Trophoblast cell (in vitro differentiated cells and primary cell): ENCODE measurements at regions not wholly inside any gene's neighbourhood (a gene's known extent, or its start where the extent isn't known, plus 50 kb on each side); places are given as distances from the start of the nearest gene placed in this dataset.

ENCODE experiments used
- DNase-seq, 2 donors: peaks; one replicate each; pipeline ENCODE4 v3.0.0-alpha.2; 2016
- H2AFZ ChIP-seq: 2 replicates; pipeline ENCODE4 v1.6.1; 2013; ENCODE audit warnings: low read length, moderate library complexity, mild to moderate bottlenecking; ENCODE audit not compliant: insufficient read depth, poor library complexity
- H2AK5ac ChIP-seq: 2 replicates; pipeline ENCODE4 v1.6.1; 2013; ENCODE audit warnings: mild to moderate bottlenecking, low read length
- H2BK120ac ChIP-seq: 2 replicates; pipeline ENCODE4 v1.6.1; 2013; ENCODE audit warnings: low read length, mild to moderate bottlenecking, moderate library complexity; ENCODE audit not compliant: insufficient read depth, poor library complexity
- H2BK12ac ChIP-seq: 2 replicates; pipeline ENCODE4 v1.6.1; 2013; ENCODE audit warnings: mild to moderate bottlenecking, low read length, moderate library complexity
- H2BK5ac ChIP-seq: 2 replicates; pipeline ENCODE4 v1.6.1; 2013; ENCODE audit warnings: low read length, low read depth, moderate library complexity, mild to moderate bottlenecking; ENCODE audit not compliant: poor library complexity
- H3K14ac ChIP-seq: 2 replicates; pipeline ENCODE4 v1.6.1; 2013; ENCODE audit warnings: mild to moderate bottlenecking, low read length
- H3K18ac ChIP-seq: 2 replicates; pipeline ENCODE4 v1.6.1; 2013; ENCODE audit warnings: mild to moderate bottlenecking, low read length
- H3K23ac ChIP-seq: 2 replicates; pipeline ENCODE4 v1.6.1; 2013; ENCODE audit warnings: low read length
- H3K27ac ChIP-seq: 2 replicates; pipeline ENCODE4 v1.5.1; 2013; ENCODE audit warnings: low read depth, mild to moderate bottlenecking, inconsistent platforms, low read length, moderate library complexity
- H3K27me3 ChIP-seq: 2 replicates; pipeline ENCODE4 v1.6.1; 2013; ENCODE audit warnings: inconsistent platforms, mild to moderate bottlenecking, low read length, moderate library complexity; ENCODE audit not compliant: insufficient read depth
- H3K36me3 ChIP-seq, 2 experiments: 1 replicate in 1 of 2; 2 replicates in 1 of 2; pipeline ENCODE4 v1.6.1; 2013; ENCODE audit warnings: low read length in 2 of 2, mild to moderate bottlenecking in 2 of 2, moderate library complexity in 1 of 2; ENCODE audit not compliant: insufficient read depth in 2 of 2, control insufficient read depth in 1 of 2
- H3K4ac ChIP-seq: 2 replicates; pipeline ENCODE4 v1.6.1; 2013; ENCODE audit warnings: low read depth, mild to moderate bottlenecking, low read length, moderate library complexity
- H3K4me1 ChIP-seq, 2 experiments: 1 replicate in 1 of 2; 2 replicates in 1 of 2; pipeline ENCODE4 v1.6.1; 2013; ENCODE audit warnings: low read length in 2 of 2, mild to moderate bottlenecking in 2 of 2, moderate library complexity in 1 of 2; ENCODE audit not compliant: insufficient read depth in 2 of 2, control insufficient read depth in 1 of 2
- H3K4me2 ChIP-seq: 2 replicates; pipeline ENCODE4 v1.6.1; 2013; ENCODE audit warnings: inconsistent platforms, mild to moderate bottlenecking, low read length, moderate library complexity
- H3K4me3 ChIP-seq: 2 replicates; pipeline ENCODE4 v1.5.1; 2013; ENCODE audit warnings: mild to moderate bottlenecking, low read depth, low read length, inconsistent platforms
- H3K79me1 ChIP-seq: one replicate; pipeline ENCODE4 v1.6.1; 2013; ENCODE audit warnings: low read length
- H3K79me2 ChIP-seq: 2 replicates; pipeline ENCODE4 v1.6.1; 2013; ENCODE audit warnings: low read length, mild to moderate bottlenecking; ENCODE audit not compliant: control insufficient read depth, insufficient read depth, poor library complexity
- H3K9ac ChIP-seq: 2 replicates; pipeline ENCODE4 v1.6.1; 2013; ENCODE audit warnings: mild to moderate bottlenecking, low read length
- H3K9me3 ChIP-seq: 2 replicates; pipeline ENCODE4 v1.6.1; 2013; ENCODE audit warnings: low read depth, mild to moderate bottlenecking, control low read depth, inconsistent platforms, low read length; ENCODE audit not compliant: insufficient read depth
- H4K12ac ChIP-seq: 2 replicates; pipeline ENCODE4 v1.6.1; 2013; ENCODE audit warnings: low read depth, mild to moderate bottlenecking, low read length, moderate library complexity
- H4K8ac ChIP-seq: 2 replicates; pipeline ENCODE4 v1.6.1; 2013; ENCODE audit warnings: low read depth, mild to moderate bottlenecking, low read length, moderate library complexity
- H4K91ac ChIP-seq: one replicate; pipeline ENCODE4 v1.6.1; 2013; ENCODE audit warnings: low read depth, mild to moderate bottlenecking, low read length, moderate library complexity
- WGBS: extraction: QIAGEN DNeasy Blood & Tissue Kit; methylation state at CpG from one replicate; pipeline ENCODE4 v1.1.7; 2013; ENCODE audit warnings: missing lambda C conversion rate; ENCODE audit not compliant: insufficient read length, insufficient coverage; ENCODE audit errors: extremely low coverage; 5-methylcytosine and 5-hydroxymethylcytosine counted together

DNA sequence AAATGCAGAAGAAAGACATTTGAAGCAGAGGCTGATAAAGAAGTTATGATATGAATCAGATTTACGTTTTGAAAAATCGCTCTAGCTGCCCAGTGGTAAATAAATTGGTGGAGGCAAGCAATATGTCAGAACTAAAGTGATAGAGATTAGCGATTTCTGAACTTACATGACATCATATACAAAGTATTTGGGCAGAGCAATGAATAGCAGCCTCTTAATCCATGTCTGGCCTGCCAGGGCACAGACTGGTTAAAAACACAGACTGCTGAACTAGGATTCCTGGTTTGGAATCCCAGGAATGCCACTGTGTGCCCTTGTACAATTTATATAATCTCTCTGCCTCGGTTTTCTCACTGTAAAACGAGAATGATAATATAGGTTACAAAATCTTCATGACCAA is 243.1 kb upstream of the SETMAR start:
- no peaks in the 10 kb centered on the region for H3K27me3 ChIP-seq
- H4K91ac ChIP-seq = no peak overlapping the region
- H3K4me3 ChIP-seq = no peak overlapping the region
- no peak overlapping the region for H2BK12ac ChIP-seq
- H3K4ac ChIP-seq = no peak overlapping the region
- peaks cover 17% of the 10 kb centered on the region for H3K79me1 ChIP-seq
- no peak overlapping the region for H3K9ac ChIP-seq
- H3K27ac ChIP-seq = peak overlapping the region; percentile 27
- H2BK120ac ChIP-seq = no peak overlapping the region
- peak in 1 of 2 donors; percentile 36 for DNase-seq
- no CpG with 5 or more reads among the region's 5 CpGs for WGBS
- no peak overlapping the region for H4K12ac ChIP-seq
- no peak overlapping the region for H3K14ac ChIP-seq
- no peak overlapping the region for H3K23ac ChIP-seq
- no peak overlapping the region for H3K4me2 ChIP-seq
- H2BK5ac ChIP-seq = no peak overlapping the region
- no peaks in the 10 kb centered on the region for H3K36me3 ChIP-seq
- no peaks in the 10 kb centered on the region for H3K9me3 ChIP-seq
- peaks cover 5 to 12% of the 10 kb centered on the region in 2 experiments for H3K4me1 ChIP-seq
- peaks cover 1% of the 10 kb centered on the region for H3K79me2 ChIP-seq
- no peak overlapping the region for H2AK5ac ChIP-seq
- no peak overlapping the region for H4K8ac ChIP-seq
- no peak overlapping the region for H3K18ac ChIP-seq
- H2AFZ ChIP-seq = no peak overlapping the region

DNA sequence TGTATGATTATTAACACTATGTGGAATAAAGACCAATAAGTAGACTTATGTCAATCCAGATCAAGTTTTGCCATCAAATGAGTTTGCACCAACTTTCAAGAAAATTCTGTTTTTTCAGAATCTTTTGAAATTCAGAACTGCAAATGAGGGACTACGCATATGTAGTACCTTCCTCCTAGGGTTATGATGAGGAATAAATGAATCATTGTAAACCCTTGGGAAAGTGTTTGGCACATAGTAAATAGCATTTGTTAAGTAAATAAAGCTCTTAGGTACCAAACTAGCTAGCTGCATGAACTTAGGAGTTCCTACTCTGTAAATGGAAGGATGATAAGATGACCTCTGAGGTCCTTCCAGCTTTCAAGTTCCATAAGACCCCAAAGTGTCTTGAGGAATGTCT is 242.6 kb upstream of the SETMAR start:
- H2AFZ ChIP-seq = no peak overlapping the region
- no peaks in the 10 kb centered on the region for H3K36me3 ChIP-seq
- H2BK5ac ChIP-seq = no peak overlapping the region
- H3K27me3 ChIP-seq = no peaks in the 10 kb centered on the region
- DNase-seq = no peak
- no peak overlapping the region for H4K8ac ChIP-seq
- no peak overlapping the region for H3K4ac ChIP-seq
- no peak overlapping the region for H3K27ac ChIP-seq
- peaks cover 1% of the 10 kb centered on the region for H3K79me2 ChIP-seq
- no peak overlapping the region for H3K18ac ChIP-seq
- peaks cover 18% of the 10 kb centered on the region for H3K79me1 ChIP-seq
- WGBS = no CpG with 5 or more reads among the region's 1 CpG
- H2AK5ac ChIP-seq = no peak overlapping the region
- H3K4me1 ChIP-seq = peaks cover 5 to 12% of the 10 kb centered on the region in 2 experiments
- H3K9ac ChIP-seq = no peak overlapping the region
- no peak overlapping the region for H3K4me3 ChIP-seq
- no peak overlapping the region for H2BK120ac ChIP-seq
- H4K12ac ChIP-seq = no peak overlapping the region
- H3K14ac ChIP-seq = no peak overlapping the region
- no peak overlapping the region for H2BK12ac ChIP-seq
- no peaks in the 10 kb centered on the region for H3K9me3 ChIP-seq
- H3K23ac ChIP-seq = no peak overlapping the region
- no peak overlapping the region for H4K91ac ChIP-seq
- H3K4me2 ChIP-seq = no peak overlapping the region

DNA sequence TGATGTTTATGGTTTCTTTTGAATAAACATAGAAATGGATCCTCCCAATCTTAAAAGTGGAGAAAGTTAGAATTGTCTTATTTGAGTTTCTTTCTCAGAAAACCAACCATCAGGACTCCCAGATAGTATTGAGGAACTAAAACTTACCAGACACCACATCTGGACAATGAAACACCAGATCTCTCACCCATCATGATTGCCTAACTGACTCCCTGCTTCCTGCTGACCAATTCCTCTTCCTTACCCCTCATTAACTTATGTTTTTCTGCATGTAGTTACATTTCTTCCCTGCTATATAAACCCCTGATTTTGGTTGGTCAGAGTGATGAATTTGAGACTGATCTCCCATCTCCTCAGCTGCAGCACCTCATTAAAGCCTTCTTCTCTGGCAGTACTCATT is 242.0 kb upstream of the SETMAR start:
- Histone ChIP-seq H3K4ac (no peak overlapping the region), H3K79me2 (peaks cover 1% of the 10 kb centered on the region), H2AFZ (no peak overlapping the region)

DNA sequence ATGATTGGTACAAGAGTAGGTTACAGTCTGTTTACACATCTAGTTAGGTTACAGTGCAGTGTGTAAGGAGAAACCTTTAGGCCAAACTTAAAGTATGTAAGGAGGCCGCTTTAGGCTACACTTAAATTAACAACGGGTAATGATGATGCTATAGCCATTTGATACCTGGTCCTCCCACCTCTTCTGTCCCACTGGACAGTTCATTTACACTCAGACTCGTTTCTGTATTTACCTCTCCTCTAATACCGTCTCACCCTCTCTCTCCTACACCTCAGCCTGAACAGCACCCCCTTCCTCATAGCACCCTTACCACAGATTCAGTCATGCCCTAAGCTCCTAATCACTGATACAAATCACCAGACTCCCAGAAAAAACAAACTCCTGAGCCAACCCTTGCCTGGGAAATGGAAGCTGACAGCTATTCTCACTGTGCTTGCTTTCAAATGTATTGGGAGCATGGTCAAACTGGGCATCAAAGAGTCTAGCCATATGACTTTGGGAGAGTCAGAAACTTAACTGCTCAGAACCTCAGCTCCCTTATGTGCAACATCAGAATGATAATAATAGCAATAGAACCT is 241.3 kb upstream of the SETMAR start:
- no peaks in the 10 kb centered on the region for H3K9me3 ChIP-seq

More for the DNA sequence above, 242.0 kb upstream of the SETMAR start:
- Histone ChIP-seq H3K4me3 (no peak overlapping the region), H3K79me1 (peaks cover 22% of the 10 kb centered on the region), H3K14ac (peak overlapping the region; percentile 46), H2BK5ac (peak overlapping the region; percentile 61), H3K27ac (no peak overlapping the region), H4K12ac (no peak overlapping the region), H4K8ac (no peak overlapping the region), H2AK5ac (no peak overlapping the region), H3K4me1 (peaks cover 5 to 12% of the 10 kb centered on the region in 2 experiments), H3K27me3 (no peaks in the 10 kb centered on the region), H3K36me3 (no peaks in the 10 kb centered on the region), H4K91ac (peak overlapping the region; percentile 63), H2BK120ac (peak overlapping the region; percentile 88), H3K9ac (no peak overlapping the region), H3K23ac (no peak overlapping the region), H3K4me2 (no peak overlapping the region), H3K9me3 (no peaks in the 10 kb centered on the region), H2BK12ac (no peak overlapping the region), H3K18ac (no peak overlapping the region)
- no peak for DNase-seq

More for the DNA sequence above, 241.3 kb upstream of the SETMAR start:
- Histone ChIP-seq H2AK5ac (no peak overlapping the region), H3K27me3 (no peaks in the 10 kb centered on the region), H3K23ac (no peak overlapping the region), H3K18ac (no peak overlapping the region), H3K36me3 (no peaks in the 10 kb centered on the region), H3K4me3 (no peak overlapping the region), H3K4me1 (peaks cover 5 to 17% of the 10 kb centered on the region in 2 experiments), H3K9ac (no peak overlapping the region), H2AFZ (no peak overlapping the region), H2BK12ac (peak overlapping the region; percentile 90), H4K8ac (peak overlapping the region; percentile 4), H3K79me1 (peaks cover 25% of the 10 kb centered on the region), H3K14ac (peak overlapping the region; percentile 46), H4K12ac (no peak overlapping the region), H3K79me2 (peaks cover 1% of the 10 kb centered on the region), H2BK120ac (peak overlapping the region; percentile 88), H4K91ac (peak overlapping the region; percentile 53), H2BK5ac (peak overlapping the region; percentile 61), H3K4me2 (no peak overlapping the region), H3K27ac (peak overlapping the region; percentile 76), H3K4ac (peak overlapping the region; percentile 15)
- WGBS = no CpG with 5 or more reads among the region's 4 CpGs
- peak in 1 of 2 donors; percentile 29 for DNase-seq
